ENCODE measurements at regions not wholly inside any gene's neighbourhood (a gene's known extent, or its start where the extent isn't known, plus 50 kb on each side); places are given as distances from the start of the nearest gene placed in this dataset.

GRCh38 chr2:128701418-128701817 lies 382.8 kb upstream of the HS6ST1 start:
- Histone ChIP-seq H3K27me3 (ENCODE audit: control insufficient read depth, insufficient read depth, low read length) (no peaks in the 10 kb centered on the region), H3K9ac (ENCODE audit: low read length) (no peak overlapping the region), H3K36me3 (ENCODE audit: control insufficient read depth, insufficient read depth, low read length) (no peaks in the 10 kb centered on the region), H3K4me3 (ENCODE audit: low read depth, low read length) (no peak overlapping the region), H3K4me1 (ENCODE audit: control insufficient read depth, insufficient read depth, low read length) (no peaks in the 10 kb centered on the region), H3K9me3 (ENCODE audit: control insufficient read depth, insufficient read depth, low read depth, low read length) (peaks cover 7% of the 10 kb centered on the region; the same call in 1 of the 2 replicates), H3K27ac (ENCODE audit: low read depth, low read length) (no peak overlapping the region)

DNA sequence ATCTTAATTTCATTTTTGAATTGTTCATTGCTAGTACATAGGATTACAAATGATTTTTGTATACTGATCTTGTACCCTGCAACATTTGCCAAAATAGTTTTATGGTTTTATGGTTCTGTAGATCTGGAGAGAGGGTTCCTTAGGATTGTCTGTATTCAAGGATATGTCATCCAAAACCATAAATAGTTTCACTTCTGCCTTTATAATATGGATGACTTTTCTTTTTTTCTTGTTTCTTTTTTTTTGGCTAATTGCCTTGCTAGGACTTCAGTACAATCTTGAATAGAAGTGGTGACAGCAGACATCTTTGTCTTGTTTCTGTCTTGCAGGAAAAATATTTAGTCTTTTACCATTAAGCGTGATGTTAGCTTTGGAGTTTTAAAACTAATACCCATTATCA lies 383.9 kb upstream of the HS6ST1 start:
- no peak overlapping the region for H3K4me3 ChIP-seq (ENCODE audit: low read depth, low read length)
- peaks cover 18% of the 10 kb centered on the region for H3K9me3 ChIP-seq (ENCODE audit: control insufficient read depth, insufficient read depth, low read depth, low read length)
- H3K36me3 ChIP-seq (ENCODE audit: control insufficient read depth, insufficient read depth, low read length), result no peaks in the 10 kb centered on the region
- H3K4me1 ChIP-seq (ENCODE audit: control insufficient read depth, insufficient read depth, low read length), result no peaks in the 10 kb centered on the region
- H3K27ac ChIP-seq (ENCODE audit: low read depth, low read length), result no peak overlapping the region
- no peaks in the 10 kb centered on the region for H3K27me3 ChIP-seq (ENCODE audit: control insufficient read depth, insufficient read depth, low read length)
- no peak overlapping the region for H3K9ac ChIP-seq (ENCODE audit: low read length)

DNA sequence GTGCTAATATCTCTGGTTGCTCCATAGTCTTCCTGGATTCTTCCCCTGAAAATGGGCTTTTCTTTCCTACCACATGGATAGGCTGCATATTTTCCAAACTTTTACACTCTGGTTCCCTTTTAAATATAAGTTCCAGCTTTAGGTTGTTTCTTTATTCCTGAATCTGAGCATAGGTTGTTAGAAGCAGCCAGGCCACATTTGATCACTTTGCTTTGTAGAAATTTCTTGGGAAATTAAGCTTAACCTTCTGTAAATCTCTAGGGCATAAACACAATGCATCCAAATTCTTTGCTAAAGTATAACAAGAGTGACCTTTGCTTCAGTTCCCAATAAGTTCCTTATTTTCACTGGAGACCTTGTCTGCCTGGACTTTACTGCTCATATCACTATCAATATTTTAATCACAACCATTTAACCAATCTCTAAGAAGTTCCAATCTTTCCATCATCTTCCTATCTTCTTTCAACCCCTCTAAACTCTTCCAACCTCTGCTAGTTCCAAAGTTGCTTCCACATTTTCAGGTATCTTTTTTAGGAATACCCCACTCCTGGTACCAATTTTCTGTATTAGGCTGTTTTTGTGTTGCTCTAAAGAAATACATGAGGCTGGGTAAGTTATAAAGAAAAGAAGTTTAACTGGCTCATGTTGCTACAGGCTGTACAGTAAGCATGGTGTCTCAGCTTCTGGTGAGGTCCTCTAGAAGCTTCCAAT lies 389.6 kb upstream of the HS6ST1 start:
- H3K9me3 ChIP-seq (ENCODE audit: control insufficient read depth, insufficient read depth, low read depth, low read length), result peaks cover 37% of the 10 kb centered on the region
- H3K36me3 ChIP-seq (ENCODE audit: control insufficient read depth, insufficient read depth, low read length), result no peaks in the 10 kb centered on the region
- no peak overlapping the region for H3K27ac ChIP-seq (ENCODE audit: low read depth, low read length)
- H3K9ac ChIP-seq (ENCODE audit: low read length), result no peak overlapping the region
- H3K4me1 ChIP-seq (ENCODE audit: control insufficient read depth, insufficient read depth, low read length), result no peaks in the 10 kb centered on the region
- H3K27me3 ChIP-seq (ENCODE audit: control insufficient read depth, insufficient read depth, low read length), result no peaks in the 10 kb centered on the region
- no peak overlapping the region for H3K4me3 ChIP-seq (ENCODE audit: low read depth, low read length)

- Histone ChIP-seq H3K9me3 (ENCODE audit: control insufficient read depth, insufficient read depth, low read depth, low read length) (peaks cover 32% of the 10 kb centered on the region), H3K9ac (ENCODE audit: low read length) (no peak overlapping the region), H3K4me3 (ENCODE audit: low read depth, low read length) (no peak overlapping the region), H3K36me3 (ENCODE audit: control insufficient read depth, insufficient read depth, low read length) (no peaks in the 10 kb centered on the region), H3K27me3 (ENCODE audit: control insufficient read depth, insufficient read depth, low read length) (no peaks in the 10 kb centered on the region), H3K4me1 (ENCODE audit: control insufficient read depth, insufficient read depth, low read length) (no peaks in the 10 kb centered on the region), H3K27ac (ENCODE audit: low read depth, low read length) (no peak overlapping the region)
Measured at GRCh38 chr2:128710242-128710641, 391.6 kb upstream of the HS6ST1 start.

DNA sequence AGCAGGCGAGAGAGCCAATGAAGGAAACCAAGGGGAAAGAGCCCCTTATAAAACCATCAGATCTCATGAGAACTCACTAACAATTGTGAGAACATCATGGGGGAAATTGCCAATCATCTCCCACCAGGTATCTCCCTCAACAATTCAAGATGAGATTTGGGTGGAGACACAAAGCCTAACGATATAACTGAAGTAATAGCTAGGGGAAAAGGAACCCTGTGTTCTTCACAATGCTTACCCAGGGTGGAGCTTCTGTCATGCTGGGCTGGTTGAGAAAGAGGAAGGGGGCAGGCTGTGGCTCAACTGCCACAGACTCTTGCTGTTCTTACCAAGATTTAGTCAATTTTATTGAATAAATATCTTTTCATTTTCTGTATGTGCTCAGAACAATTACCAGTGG lies 392.1 kb upstream of the HS6ST1 start:
- no peak overlapping the region for H3K27ac ChIP-seq (ENCODE audit: low read depth, low read length)
- H3K4me3 ChIP-seq (ENCODE audit: low read depth, low read length), result no peak overlapping the region
- H3K27me3 ChIP-seq (ENCODE audit: control insufficient read depth, insufficient read depth, low read length), result no peaks in the 10 kb centered on the region
- no peaks in the 10 kb centered on the region for H3K4me1 ChIP-seq (ENCODE audit: control insufficient read depth, insufficient read depth, low read length)
- H3K9me3 ChIP-seq (ENCODE audit: control insufficient read depth, insufficient read depth, low read depth, low read length), result peaks cover 31% of the 10 kb centered on the region
- H3K9ac ChIP-seq (ENCODE audit: low read length), result no peak overlapping the region
- H3K36me3 ChIP-seq (ENCODE audit: control insufficient read depth, insufficient read depth, low read length), result no peaks in the 10 kb centered on the region

DNA sequence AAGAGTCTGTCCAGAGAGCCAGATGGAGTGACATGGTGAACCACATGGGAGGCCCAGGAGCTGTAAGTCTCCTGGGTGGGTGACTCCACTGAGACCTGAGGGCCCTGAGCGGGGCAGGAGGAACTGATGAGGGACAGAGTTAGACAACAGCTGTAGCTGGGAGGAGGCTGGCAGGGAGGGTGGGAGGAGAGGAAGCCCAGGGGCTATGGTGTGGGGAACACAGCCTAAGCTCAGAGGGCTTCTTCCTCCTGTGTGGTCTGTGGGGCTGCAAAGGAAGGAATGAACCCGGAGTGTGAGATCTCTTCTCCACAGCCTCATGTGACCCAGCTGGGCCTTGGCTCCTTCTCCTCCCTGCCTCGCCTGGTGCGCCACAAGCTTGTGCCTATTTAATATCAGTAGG lies 395.6 kb upstream of the HS6ST1 start:
- no peaks in the 10 kb centered on the region for H3K27me3 ChIP-seq (ENCODE audit: control insufficient read depth, insufficient read depth, low read length)
- 0 out of 2 replicates have a peak, but pooled peaks cover 7% of the 10 kb centered on the region for H3K9me3 ChIP-seq (ENCODE audit: control insufficient read depth, insufficient read depth, low read depth, low read length)
- H3K4me3 ChIP-seq (ENCODE audit: low read depth, low read length), result no peak overlapping the region
- H3K36me3 ChIP-seq (ENCODE audit: control insufficient read depth, insufficient read depth, low read length), result no peaks in the 10 kb centered on the region
- H3K27ac ChIP-seq (ENCODE audit: low read depth, low read length), result no peak overlapping the region
- no peak overlapping the region for H3K9ac ChIP-seq (ENCODE audit: low read length)
- no peaks in the 10 kb centered on the region for H3K4me1 ChIP-seq (ENCODE audit: control insufficient read depth, insufficient read depth, low read length)

GRCh38 chr2:128714851-128715312 lies 396.2 kb upstream of the HS6ST1 start:
- no peak overlapping the region for H3K4me3 ChIP-seq (ENCODE audit: low read depth, low read length)
- H3K4me1 ChIP-seq (ENCODE audit: control insufficient read depth, insufficient read depth, low read length), result no peaks in the 10 kb centered on the region
- no peaks in the 10 kb centered on the region for H3K27me3 ChIP-seq (ENCODE audit: control insufficient read depth, insufficient read depth, low read length)
- no peak overlapping the region for H3K27ac ChIP-seq (ENCODE audit: low read depth, low read length)
- 0 out of 2 replicates have a peak, but pooled peaks cover 4% of the 10 kb centered on the region for H3K9me3 ChIP-seq (ENCODE audit: control insufficient read depth, insufficient read depth, low read depth, low read length)
- H3K9ac ChIP-seq (ENCODE audit: low read length), result no peak overlapping the region
- H3K36me3 ChIP-seq (ENCODE audit: control insufficient read depth, insufficient read depth, low read length), result no peaks in the 10 kb centered on the region

- Histone ChIP-seq H3K9me3 (ENCODE audit: control insufficient read depth, insufficient read depth, low read depth, low read length) (no peaks in the 10 kb centered on the region), H3K27ac (ENCODE audit: low read depth, low read length) (no peak overlapping the region), H3K27me3 (ENCODE audit: control insufficient read depth, insufficient read depth, low read length) (no peaks in the 10 kb centered on the region), H3K9ac (ENCODE audit: low read length) (no peak overlapping the region), H3K4me3 (ENCODE audit: low read depth, low read length) (no peak overlapping the region), H3K36me3 (ENCODE audit: control insufficient read depth, insufficient read depth, low read length) (no peaks in the 10 kb centered on the region), H3K4me1 (ENCODE audit: control insufficient read depth, insufficient read depth, low read length) (no peaks in the 10 kb centered on the region)
Measured at GRCh38 chr2:128715360-128715759, 396.7 kb upstream of the HS6ST1 start.

- Histone ChIP-seq H3K27me3 (ENCODE audit: control insufficient read depth, insufficient read depth, low read length) (no peaks in the 10 kb centered on the region), H3K4me3 (ENCODE audit: low read depth, low read length) (no peak overlapping the region), H3K4me1 (ENCODE audit: control insufficient read depth, insufficient read depth, low read length) (no peaks in the 10 kb centered on the region), H3K9me3 (ENCODE audit: control insufficient read depth, insufficient read depth, low read depth, low read length) (no peaks in the 10 kb centered on the region), H3K9ac (ENCODE audit: low read length) (no peak overlapping the region), H3K27ac (ENCODE audit: low read depth, low read length) (no peak overlapping the region), H3K36me3 (ENCODE audit: control insufficient read depth, insufficient read depth, low read length) (no peaks in the 10 kb centered on the region)
Measured at GRCh38 chr2:128716299-128716721, 397.6 kb upstream of the HS6ST1 start.

GRCh38 chr2:128717758-128718710 lies 399.4 kb upstream of the HS6ST1 start:
- no peak overlapping the region for H3K27ac ChIP-seq (ENCODE audit: low read depth, low read length)
- H3K27me3 ChIP-seq (ENCODE audit: control insufficient read depth, insufficient read depth, low read length), result no peaks in the 10 kb centered on the region
- H3K9me3 ChIP-seq (ENCODE audit: control insufficient read depth, insufficient read depth, low read depth, low read length), result no peaks in the 10 kb centered on the region
- H3K4me3 ChIP-seq (ENCODE audit: low read depth, low read length), result no peak overlapping the region
- no peaks in the 10 kb centered on the region for H3K4me1 ChIP-seq (ENCODE audit: control insufficient read depth, insufficient read depth, low read length)
- H3K9ac ChIP-seq (ENCODE audit: low read length), result no peak overlapping the region
- H3K36me3 ChIP-seq (ENCODE audit: control insufficient read depth, insufficient read depth, low read length), result no peaks in the 10 kb centered on the region
